ENCODE measurements at regions not wholly inside any gene's neighbourhood (a gene's known extent, or its start where the extent isn't known, plus 50 kb on each side); places are given as distances from the start of the nearest gene placed in this dataset.

GRCh38 chr5:145189746-145190145 lies 645.4 kb downstream of the PRELID2 start:
- no peak overlapping the region for H3K4me3 ChIP-seq
- ATAC-seq (ENCODE audit: insufficient read depth, low FRiP score) (no peak), DNase-seq (no peak)
- TF ChIP-seq, protein P1, sequence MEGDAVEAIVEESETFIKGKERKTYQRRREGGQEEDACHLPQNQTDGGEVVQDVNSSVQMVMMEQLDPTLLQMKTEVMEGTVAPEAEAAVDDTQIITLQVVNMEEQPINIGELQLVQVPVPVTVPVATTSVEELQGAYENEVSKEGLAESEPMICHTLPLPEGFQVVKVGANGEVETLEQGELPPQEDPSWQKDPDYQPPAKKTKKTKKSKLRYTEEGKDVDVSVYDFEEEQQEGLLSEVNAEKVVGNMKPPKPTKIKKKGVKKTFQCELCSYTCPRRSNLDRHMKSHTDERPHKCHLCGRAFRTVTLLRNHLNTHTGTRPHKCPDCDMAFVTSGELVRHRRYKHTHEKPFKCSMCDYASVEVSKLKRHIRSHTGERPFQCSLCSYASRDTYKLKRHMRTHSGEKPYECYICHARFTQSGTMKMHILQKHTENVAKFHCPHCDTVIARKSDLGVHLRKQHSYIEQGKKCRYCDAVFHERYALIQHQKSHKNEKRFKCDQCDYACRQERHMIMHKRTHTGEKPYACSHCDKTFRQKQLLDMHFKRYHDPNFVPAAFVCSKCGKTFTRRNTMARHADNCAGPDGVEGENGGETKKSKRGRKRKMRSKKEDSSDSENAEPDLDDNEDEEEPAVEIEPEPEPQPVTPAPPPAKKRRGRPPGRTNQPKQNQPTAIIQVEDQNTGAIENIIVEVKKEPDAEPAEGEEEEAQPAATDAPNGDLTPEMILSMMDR (IDR thresholded peaks at IDR 0.05; ENCODE audit: control extremely low read depth, extremely low read depth): no peak
- WGBS, 2 donors: 80 to 90% methylated on average over 4 of the region's 4 CpGs
- no peak overlapping the region for H3K27ac ChIP-seq (ENCODE audit: low read depth in 1 of 2, low read length in 1 of 2)
- no peaks in the 10 kb centered on the region for H3K9me3 ChIP-seq (ENCODE audit: control insufficient read depth in 4 of 4, insufficient read depth in 3 of 4, low read length in 3 of 4)
- no peak overlapping the region for H3K9ac ChIP-seq (ENCODE audit: insufficient read depth in 1 of 2, low read length in 2 of 2)
- H3K4me1 ChIP-seq (ENCODE audit: control insufficient read depth in 5 of 5, insufficient read depth in 5 of 5, low read length in 5 of 5): no peaks in the 10 kb centered on the region
- no peaks in the 10 kb centered on the region for H3K36me3 ChIP-seq (ENCODE audit: control insufficient read depth in 4 of 4, insufficient read depth in 4 of 4, low read length in 4 of 4)
- no peaks in the 10 kb centered on the region for H3K27me3 ChIP-seq (ENCODE audit: control insufficient read depth in 3 of 3, insufficient read depth in 3 of 3, low read length in 2 of 3)

DNA sequence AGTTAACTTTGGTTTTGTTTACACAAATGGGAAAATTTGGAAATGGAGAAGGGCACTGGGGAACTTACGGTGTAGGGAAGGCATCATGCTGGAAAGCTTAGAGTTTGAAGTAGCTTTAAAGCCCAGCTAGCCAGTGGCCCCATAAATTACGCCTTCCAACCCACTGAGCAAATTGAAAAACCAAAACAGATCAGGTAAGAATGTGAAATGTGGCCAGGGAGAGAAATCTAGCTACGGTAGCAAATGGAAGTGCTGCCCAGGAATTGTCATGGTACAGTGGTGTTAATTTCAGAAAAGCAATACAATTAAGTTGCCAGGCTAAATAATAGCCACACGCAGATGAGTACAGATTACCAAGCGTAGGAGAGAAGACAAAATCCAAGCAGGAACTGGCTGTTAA lies 654.8 kb downstream of the PRELID2 start:
- no peak for DNase-seq
- H3K9ac ChIP-seq (ENCODE audit: insufficient read depth in 1 of 2, low read length in 2 of 2): no peak overlapping the region
- ATAC-seq (ENCODE audit: insufficient read depth, low FRiP score): no peak
- 86 to 89% methylated on average over 5 of the region's 5 CpGs for WGBS, 2 donors
- H3K36me3 ChIP-seq (ENCODE audit: control insufficient read depth in 4 of 4, insufficient read depth in 4 of 4, low read length in 4 of 4): no peaks in the 10 kb centered on the region
- H3K4me1 ChIP-seq (ENCODE audit: control insufficient read depth in 5 of 5, insufficient read depth in 5 of 5, low read length in 5 of 5): no peaks in the 10 kb centered on the region
- no peak overlapping the region for H3K4me3 ChIP-seq
- no peaks in the 10 kb centered on the region for H3K9me3 ChIP-seq (ENCODE audit: control insufficient read depth in 4 of 4, insufficient read depth in 3 of 4, low read length in 3 of 4)
- TF ChIP-seq, protein P1 (IDR thresholded peaks at IDR 0.05; ENCODE audit: control extremely low read depth, extremely low read depth): no peak
- no peaks in the 10 kb centered on the region for H3K27me3 ChIP-seq (ENCODE audit: control insufficient read depth in 3 of 3, insufficient read depth in 3 of 3, low read length in 2 of 3)
- H3K27ac ChIP-seq (ENCODE audit: low read depth in 1 of 2, low read length in 1 of 2): no peak overlapping the region

DNA sequence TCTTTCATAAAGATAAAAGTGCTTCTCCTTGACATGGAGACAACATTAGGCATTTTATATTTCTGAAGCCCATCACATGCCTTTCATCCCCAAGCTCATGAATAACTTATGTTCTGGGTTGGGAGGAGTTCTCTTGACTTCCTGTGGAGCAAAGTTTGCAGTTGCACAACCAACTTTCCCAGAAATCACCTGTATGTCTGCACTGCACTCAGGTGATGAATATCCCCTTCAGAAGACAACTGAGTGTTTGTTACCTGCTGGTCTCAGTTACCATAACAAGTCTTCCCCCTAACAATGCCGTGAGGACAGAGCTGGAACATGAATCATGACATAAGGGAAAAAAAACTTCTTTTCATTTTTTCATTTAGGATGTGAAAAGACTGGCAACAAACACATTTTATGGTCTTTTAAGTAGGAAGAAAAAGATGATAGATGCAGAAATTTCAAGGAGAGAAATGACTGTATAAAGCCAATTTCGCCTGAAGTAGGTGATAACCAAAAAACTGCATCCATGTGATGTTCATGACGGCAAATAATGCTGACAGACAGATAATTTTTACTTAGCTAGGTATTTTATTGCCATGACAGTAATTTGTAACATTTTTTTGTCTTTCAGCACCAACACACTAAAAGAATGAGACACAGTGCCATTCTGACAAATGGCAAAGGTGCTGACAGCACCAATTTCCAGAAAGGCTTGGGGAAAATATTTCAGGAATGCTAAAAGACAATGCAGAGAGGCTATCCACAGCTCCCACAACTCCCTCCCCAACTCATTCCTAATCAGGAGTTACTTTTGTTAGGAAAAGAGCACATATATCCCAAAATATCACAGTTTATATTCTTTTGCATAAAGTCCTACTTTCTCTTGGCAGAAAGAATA lies 656.3 kb downstream of the PRELID2 start:
- H3K4me3 ChIP-seq: no peak overlapping the region
- 61 to 69% methylated on average over 3 of the region's 3 CpGs for WGBS, 2 donors
- H3K36me3 ChIP-seq (ENCODE audit: control insufficient read depth in 4 of 4, insufficient read depth in 4 of 4, low read length in 4 of 4): no peaks in the 10 kb centered on the region
- DNase-seq (no peak), ATAC-seq (ENCODE audit: insufficient read depth, low FRiP score) (no peak)
- no peak overlapping the region for H3K27ac ChIP-seq (ENCODE audit: low read depth in 1 of 2, low read length in 1 of 2)
- H3K9ac ChIP-seq (ENCODE audit: insufficient read depth in 1 of 2, low read length in 2 of 2): no peak overlapping the region
- H3K9me3 ChIP-seq (ENCODE audit: control insufficient read depth in 4 of 4, insufficient read depth in 3 of 4, low read length in 3 of 4): no peaks in the 10 kb centered on the region
- TF ChIP-seq, protein P1 (IDR thresholded peaks at IDR 0.05; ENCODE audit: control extremely low read depth, extremely low read depth): no peak
- H3K27me3 ChIP-seq (ENCODE audit: control insufficient read depth in 3 of 3, insufficient read depth in 3 of 3, low read length in 2 of 3): no peaks in the 10 kb centered on the region
- H3K4me1 ChIP-seq (ENCODE audit: control insufficient read depth in 5 of 5, insufficient read depth in 5 of 5, low read length in 5 of 5): no peaks in the 10 kb centered on the region

All from lung (tissue), 11 donors.